RWPE1 (cell line): ENCODE measurements at regions not wholly inside any gene's neighbourhood (a gene's known extent, or its start where the extent isn't known, plus 50 kb on each side); places are given as distances from the start of the nearest gene placed in this dataset.

Experiments
- CTCF ChIA-PET: fragments of 350-600 bp; sonication (Branson Sonifier 250); formaldehyde crosslinking; extraction: SDS; loops from one replicate; lab custom pipeline; 2021; lab: Yijun Ruan, JAX
- POLR2A ChIA-PET: fragments of 400-600 bp; formaldehyde crosslinking; extraction: SDS; loops from one replicate; lab custom pipeline; 2020; ENCODE audit warnings: antibody characterized with exemption; ENCODE audit not compliant: low non-redundant PET; lab: Yijun Ruan, JAX
- DNase-seq: peaks from one replicate; pipeline ENCODE4 v3.0.0; 2012; ENCODE audit warnings: low spot score
- H3K27ac ChIP-seq: fragments of 450-650 bp; 2 replicates; pipeline ENCODE4 v1.5.1; 2017
- CTCF ChIP-seq: fragments of 450-650 bp; conservative IDR thresholded peaks from 2 replicates; pipeline ENCODE4 v1.5.1; 2017; ENCODE audit warnings: low read depth, mild to moderate bottlenecking

GRCh38 chr20:47999166-47999565, 213.9 kb upstream of the SULF2 start:
- TF ChIP-seq CTCF = no peak
- H3K27ac ChIP-seq = no peak overlapping the region; the same call in 1 of the 2 replicates
- peak; percentile 47 for DNase-seq
- ChIA-PET POLR2A (no interaction called here), CTCF (interaction anchor here (0.7 kb wide), 1 partner anchor 23 kb away, joined by 5 read pairs; no protein-coding TSS in a partner anchor)

- DNase-seq = no peak
- CTCF ChIA-PET = interaction anchor here (0.7 kb wide), 1 partner anchor 23 kb away, joined by 5 read pairs; no protein-coding TSS in a partner anchor
- peak overlapping the region; percentile 29 for H3K27ac ChIP-seq
- no peak for TF ChIP-seq CTCF
- POLR2A ChIA-PET = interaction anchor here (0.6 kb wide), 1 partner anchor 227 kb away, joined by 3 read pairs; no protein-coding TSS in a partner anchor
Observed at GRCh38 chr20:47998736-47999135, 213.5 kb upstream of the SULF2 start.

GRCh38 chr20:47995661-47996060, 210.4 kb upstream of the SULF2 start:
- DNase-seq = no peak
- POLR2A ChIA-PET = no interaction called here
- CTCF ChIA-PET = interaction anchor here (0.7 kb wide), 1 partner anchor 631 kb away, joined by 3 read pairs; no protein-coding TSS in a partner anchor
- TF ChIP-seq CTCF = no peak
- no peak overlapping the region for H3K27ac ChIP-seq

- no peak overlapping the region for H3K27ac ChIP-seq
- no peak for DNase-seq
- ChIA-PET CTCF (interaction anchor here (0.8 kb wide), 1 partner anchor 19 kb away, joined by 3 read pairs; no protein-coding TSS in a partner anchor), POLR2A (no interaction called here)
- no peak for TF ChIP-seq CTCF
Observed at GRCh38 chr20:47993817-47994216, 208.5 kb upstream of the SULF2 start.

- no peak for DNase-seq
- POLR2A ChIA-PET = no interaction called here
- CTCF ChIA-PET = interaction anchor here (0.8 kb wide), 1 partner anchor 18 kb away, joined by 3 read pairs; no protein-coding TSS in a partner anchor
- TF ChIP-seq CTCF = no peak
- H3K27ac ChIP-seq = peak overlapping the region; percentile 36
Observed at GRCh38 chr20:47993035-47993755, 207.9 kb upstream of the SULF2 start.

- no peak for TF ChIP-seq CTCF
- peak overlapping the region; percentile 66 for H3K27ac ChIP-seq
- ChIA-PET CTCF (no interaction called here), POLR2A (no interaction called here)
- DNase-seq = no peak
Observed at GRCh38 chr20:47991875-47992488, 206.7 kb upstream of the SULF2 start.
